ENCODE measurements at regions not wholly inside any gene's neighbourhood (a gene's known extent, or its start where the extent isn't known, plus 50 kb on each side); places are given as distances from the start of the nearest gene placed in this dataset.

- no peaks in the 10 kb centered on the region for H3K36me3 ChIP-seq (replicated peaks; ENCODE audit: control insufficient read depth, insufficient read depth, low read length)
- H3K4me3 ChIP-seq (ENCODE audit: insufficient read depth, low read depth, low read length) = peak overlapping the region; percentile 45
- DNase-seq = peak; percentile 97
- no peaks in the 10 kb centered on the region; the same call in 1 of the 2 replicates for H3K27me3 ChIP-seq (ENCODE audit: control insufficient read depth, insufficient read depth, low read length)
These were observed 1251.2 kb downstream of the BRD1 start for GRCh38 chr22:48576333-48577013.

GRCh38 chr22:48575618-48576332 lies 1251.9 kb downstream of the BRD1 start:
- peak overlapping the region; percentile 45; the same call in 1 of the 2 replicates for H3K4me3 ChIP-seq (ENCODE audit: insufficient read depth, low read depth, low read length)
- H3K27me3 ChIP-seq (ENCODE audit: control insufficient read depth, insufficient read depth, low read length) = no peaks in the 10 kb centered on the region; the same call in 1 of the 2 replicates
- DNase-seq = peak; percentile 91
- no peaks in the 10 kb centered on the region for H3K36me3 ChIP-seq (replicated peaks; ENCODE audit: control insufficient read depth, insufficient read depth, low read length)

DNA sequence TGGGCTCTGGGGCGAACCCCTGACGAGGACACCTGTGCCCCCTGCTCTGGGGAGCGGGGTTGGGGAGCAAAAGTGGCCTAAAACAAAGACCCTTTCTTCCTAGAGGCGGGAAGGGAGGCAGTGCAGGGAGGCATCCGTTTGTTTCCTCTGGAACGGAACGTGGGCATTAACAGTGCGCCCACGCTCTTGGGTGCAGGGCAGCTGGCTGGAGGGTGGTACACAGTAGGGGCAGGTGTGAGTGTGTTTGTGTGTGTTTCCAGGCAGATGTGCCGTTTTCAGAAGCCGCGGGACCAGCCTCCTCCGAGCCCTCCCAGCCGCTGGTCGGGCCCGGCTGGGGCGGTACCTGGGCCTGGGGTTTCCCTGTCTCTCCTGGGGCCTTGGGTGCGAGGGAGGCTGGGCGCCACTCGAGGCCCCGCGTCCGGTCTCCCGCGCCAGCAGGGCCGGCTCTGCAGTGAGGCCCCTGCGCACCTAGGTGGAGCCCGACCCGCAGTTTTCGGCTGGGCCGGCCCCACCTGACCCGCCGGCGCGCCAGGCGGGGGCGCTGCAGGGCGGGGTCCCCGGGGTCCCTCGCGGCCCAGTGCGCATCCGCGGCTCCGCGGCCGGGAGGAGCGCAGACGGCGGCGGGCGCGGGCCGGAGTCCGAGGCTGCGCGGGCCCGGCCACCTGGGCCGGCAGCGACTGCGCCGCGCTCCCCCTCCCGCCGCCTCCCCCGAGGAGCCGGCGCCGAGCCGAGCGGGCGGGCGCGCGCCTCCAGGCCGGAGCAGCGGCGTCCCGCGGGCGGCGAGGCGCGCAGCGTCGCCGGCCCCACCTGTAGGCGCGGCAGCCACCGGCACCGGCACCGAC lies 1252.7 kb downstream of the BRD1 start:
- H3K4me3 ChIP-seq (ENCODE audit: insufficient read depth, low read depth, low read length) = peak overlapping the region; percentile 5; the same call in 1 of the 2 replicates
- no peaks in the 10 kb centered on the region for H3K36me3 ChIP-seq (replicated peaks; ENCODE audit: control insufficient read depth, insufficient read depth, low read length)
- peak; percentile 100 for DNase-seq

GRCh38 chr22:48573766-48574165 lies 1253.9 kb downstream of the BRD1 start:
- Histone ChIP-seq H3K4me3 (ENCODE audit: insufficient read depth, low read depth, low read length) (no peak overlapping the region), H3K36me3 (replicated peaks; ENCODE audit: control insufficient read depth, insufficient read depth, low read length) (no peaks in the 10 kb centered on the region), H3K27me3 (ENCODE audit: control insufficient read depth, insufficient read depth, low read length) (no peaks in the 10 kb centered on the region; the same call in 1 of the 2 replicates)
- DNase-seq = no peak

More for the DNA sequence above, 1252.7 kb downstream of the BRD1 start:
- no peaks in the 10 kb centered on the region; the same call in 1 of the 2 replicates for H3K27me3 ChIP-seq (ENCODE audit: control insufficient read depth, insufficient read depth, low read length)

GRCh38 chr22:48572951-48573350 lies 1254.7 kb downstream of the BRD1 start:
- H3K4me3 ChIP-seq (ENCODE audit: insufficient read depth, low read depth, low read length) = no peak overlapping the region

GRCh38 chr22:48570912-48571311 lies 1256.8 kb downstream of the BRD1 start:
- H3K27me3 ChIP-seq (ENCODE audit: control insufficient read depth, insufficient read depth, low read length) = no peaks in the 10 kb centered on the region
- DNase-seq = no peak
- H3K36me3 ChIP-seq (replicated peaks; ENCODE audit: control insufficient read depth, insufficient read depth, low read length) = no peaks in the 10 kb centered on the region
- H3K4me3 ChIP-seq (ENCODE audit: insufficient read depth, low read depth, low read length) = no peak overlapping the region

More at GRCh38 chr22:48572951-48573350, 1254.7 kb downstream of the BRD1 start:
- DNase-seq = no peak
- Histone ChIP-seq H3K36me3 (replicated peaks; ENCODE audit: control insufficient read depth, insufficient read depth, low read length) (no peaks in the 10 kb centered on the region), H3K27me3 (ENCODE audit: control insufficient read depth, insufficient read depth, low read length) (no peaks in the 10 kb centered on the region; the same call in 1 of the 2 replicates)

GRCh38 chr22:48569476-48570233 lies 1258.0 kb downstream of the BRD1 start:
- Histone ChIP-seq H3K36me3 (replicated peaks; ENCODE audit: control insufficient read depth, insufficient read depth, low read length) (no peaks in the 10 kb centered on the region), H3K27me3 (ENCODE audit: control insufficient read depth, insufficient read depth, low read length) (no peaks in the 10 kb centered on the region), H3K4me3 (ENCODE audit: insufficient read depth, low read depth, low read length) (no peak overlapping the region)
- no peak for DNase-seq

GRCh38 chr22:48568736-48569330 lies 1258.8 kb downstream of the BRD1 start:
- H3K36me3 ChIP-seq (replicated peaks; ENCODE audit: control insufficient read depth, insufficient read depth, low read length) = no peaks in the 10 kb centered on the region
- H3K4me3 ChIP-seq (ENCODE audit: insufficient read depth, low read depth, low read length) = no peak overlapping the region
- DNase-seq = no peak
- no peaks in the 10 kb centered on the region for H3K27me3 ChIP-seq (ENCODE audit: control insufficient read depth, insufficient read depth, low read length)

DNA sequence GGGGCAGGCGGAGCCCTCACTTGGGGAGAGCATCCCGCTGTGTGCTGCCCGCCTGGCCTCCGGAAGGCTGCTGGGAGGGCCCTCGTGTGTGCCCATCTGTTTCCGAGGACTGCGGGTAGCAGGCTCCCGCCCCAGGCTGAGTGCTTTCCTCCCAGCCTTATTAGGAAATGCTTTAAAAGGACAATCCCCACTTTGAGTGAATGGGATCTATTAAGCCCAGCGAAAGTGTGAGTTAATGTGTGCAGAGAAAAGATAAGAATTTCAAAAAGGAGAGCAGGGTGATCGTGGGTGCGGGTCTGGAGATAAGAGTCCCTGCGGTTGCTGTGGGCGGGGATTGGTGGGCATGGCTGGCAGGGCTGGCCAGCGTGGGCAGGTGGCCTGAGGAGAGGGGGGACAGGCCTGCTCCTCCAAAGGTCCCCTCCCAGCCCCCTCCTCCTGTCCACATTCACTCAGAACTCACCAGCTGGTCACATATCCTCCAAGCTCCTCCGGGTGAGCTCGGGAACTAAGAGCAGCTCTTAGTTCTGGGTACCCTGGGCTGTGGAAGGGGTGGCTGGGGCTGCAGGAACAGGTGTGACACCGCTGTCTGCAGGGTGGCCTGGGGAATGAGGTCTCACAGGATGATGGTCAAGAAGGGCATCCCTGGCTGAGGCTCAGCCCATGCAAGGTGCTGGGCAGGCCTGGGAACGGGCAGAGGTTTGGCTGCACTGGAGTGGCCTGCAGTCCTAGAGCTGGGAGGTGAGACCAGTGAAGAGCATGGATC lies 1260.3 kb downstream of the BRD1 start:
- DNase-seq = no peak
- H3K36me3 ChIP-seq (replicated peaks; ENCODE audit: control insufficient read depth, insufficient read depth, low read length) = no peaks in the 10 kb centered on the region
- H3K27me3 ChIP-seq (ENCODE audit: control insufficient read depth, insufficient read depth, low read length) = no peaks in the 10 kb centered on the region
- no peak overlapping the region for H3K4me3 ChIP-seq (ENCODE audit: insufficient read depth, low read depth, low read length)

DNA sequence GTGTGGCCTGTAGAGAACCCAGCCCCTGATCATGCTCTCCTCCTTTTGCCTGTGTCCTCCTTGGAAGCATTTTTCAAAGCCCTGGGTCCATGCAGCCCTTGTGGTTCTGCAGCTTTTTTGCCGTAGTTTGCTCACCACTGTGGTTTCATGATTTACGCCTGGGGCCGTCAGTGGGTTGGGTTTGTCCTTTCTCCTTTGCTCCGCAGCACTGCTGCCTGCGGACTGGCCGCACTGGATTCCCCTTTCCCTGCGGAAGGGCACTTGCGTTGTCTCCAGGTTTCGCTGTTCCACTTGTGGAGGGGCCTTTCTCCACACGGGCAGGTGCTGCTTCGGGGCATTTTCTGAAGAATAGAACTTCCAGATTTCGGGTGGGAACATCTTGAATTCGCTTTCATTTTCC lies 1260.9 kb downstream of the BRD1 start:
- DNase-seq = no peak
- H3K36me3 ChIP-seq (replicated peaks; ENCODE audit: control insufficient read depth, insufficient read depth, low read length) = no peaks in the 10 kb centered on the region

GRCh38 chr22:48565901-48566501 lies 1261.7 kb downstream of the BRD1 start:
- no peak for DNase-seq
- H3K27me3 ChIP-seq (ENCODE audit: control insufficient read depth, insufficient read depth, low read length) = no peaks in the 10 kb centered on the region
- no peak overlapping the region for H3K4me3 ChIP-seq (ENCODE audit: insufficient read depth, low read depth, low read length)
- no peaks in the 10 kb centered on the region for H3K36me3 ChIP-seq (replicated peaks; ENCODE audit: control insufficient read depth, insufficient read depth, low read length)

More for the DNA sequence above, 1260.9 kb downstream of the BRD1 start:
- H3K4me3 ChIP-seq (ENCODE audit: insufficient read depth, low read depth, low read length) = no peak overlapping the region
- no peaks in the 10 kb centered on the region for H3K27me3 ChIP-seq (ENCODE audit: control insufficient read depth, insufficient read depth, low read length)

DNA sequence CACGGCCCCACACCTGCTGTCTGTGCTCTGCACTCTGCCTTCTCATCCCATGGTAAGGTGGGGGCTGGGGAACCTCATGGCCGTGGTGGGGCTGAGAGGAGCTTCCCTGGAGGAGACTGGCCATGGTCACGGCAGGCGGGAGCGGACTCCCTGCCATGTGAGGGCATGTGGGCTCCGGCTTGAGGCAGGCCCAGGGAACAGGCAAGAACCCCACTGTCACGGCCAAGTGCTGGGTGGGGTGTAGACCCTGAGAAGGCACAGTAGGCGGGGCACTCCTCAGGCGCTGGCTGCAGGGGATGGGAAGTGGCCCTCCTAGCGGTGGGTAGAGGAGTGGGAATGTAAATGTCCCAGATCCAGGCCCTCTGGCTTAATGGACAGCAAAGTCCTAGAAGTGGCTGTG lies 1262.7 kb downstream of the BRD1 start:
- no peak overlapping the region for H3K4me3 ChIP-seq (ENCODE audit: insufficient read depth, low read depth, low read length)
- no peak for DNase-seq

DNA sequence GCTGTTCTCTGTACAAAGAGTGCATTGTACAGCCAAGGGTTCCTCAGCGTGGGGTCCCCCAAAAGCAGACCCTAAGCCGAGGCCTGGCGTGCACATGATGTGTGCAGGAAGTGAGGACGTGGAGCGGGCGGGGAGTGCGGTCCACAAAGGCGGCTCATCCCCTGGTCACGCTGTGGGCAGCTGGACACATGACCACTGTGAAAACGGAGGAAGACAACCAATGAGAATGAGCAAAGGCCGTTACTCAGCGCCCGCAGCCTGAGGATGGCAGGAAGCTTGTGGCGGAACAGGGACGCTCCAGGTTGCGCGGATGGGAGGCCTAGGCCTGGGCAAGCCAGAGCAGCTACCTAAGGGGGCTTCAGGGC lies 1263.7 kb downstream of the BRD1 start:
- H3K4me3 ChIP-seq (ENCODE audit: insufficient read depth, low read depth, low read length) = no peak overlapping the region
- no peaks in the 10 kb centered on the region for H3K36me3 ChIP-seq (replicated peaks; ENCODE audit: control insufficient read depth, insufficient read depth, low read length)
- H3K27me3 ChIP-seq (ENCODE audit: control insufficient read depth, insufficient read depth, low read length) = no peaks in the 10 kb centered on the region
- no peak for DNase-seq

More for the DNA sequence above, 1262.7 kb downstream of the BRD1 start:
- Histone ChIP-seq H3K36me3 (replicated peaks; ENCODE audit: control insufficient read depth, insufficient read depth, low read length) (no peaks in the 10 kb centered on the region), H3K27me3 (ENCODE audit: control insufficient read depth, insufficient read depth, low read length) (no peaks in the 10 kb centered on the region)

Measured in H7 (cell line).